ENCODE measurements at regions not wholly inside any gene's neighbourhood (a gene's known extent, or its start where the extent isn't known, plus 50 kb on each side); places are given as distances from the start of the nearest gene placed in this dataset.
"Not testable (repeated sequence)": the region's sequence is repeated elsewhere in the genome, so short reads cannot be mapped to it uniquely, and the experiment has no call there.

GRCh38 chr10:65042496-65042895 lies 1521.3 kb downstream of the REEP3 start:
- DNase-seq (ENCODE audit: low spot score in 2 of 2) = no peak
- Histone ChIP-seq H3K36me3 (no peaks in the 10 kb centered on the region), H3K4me1 (no peaks in the 10 kb centered on the region), H3K27ac (no peak overlapping the region), H3K27me3 (no peaks in the 10 kb centered on the region), H3K4me3 (no peak overlapping the region), H3K9me3 (no peaks in the 10 kb centered on the region)
- TF ChIP-seq, protein P1, sequence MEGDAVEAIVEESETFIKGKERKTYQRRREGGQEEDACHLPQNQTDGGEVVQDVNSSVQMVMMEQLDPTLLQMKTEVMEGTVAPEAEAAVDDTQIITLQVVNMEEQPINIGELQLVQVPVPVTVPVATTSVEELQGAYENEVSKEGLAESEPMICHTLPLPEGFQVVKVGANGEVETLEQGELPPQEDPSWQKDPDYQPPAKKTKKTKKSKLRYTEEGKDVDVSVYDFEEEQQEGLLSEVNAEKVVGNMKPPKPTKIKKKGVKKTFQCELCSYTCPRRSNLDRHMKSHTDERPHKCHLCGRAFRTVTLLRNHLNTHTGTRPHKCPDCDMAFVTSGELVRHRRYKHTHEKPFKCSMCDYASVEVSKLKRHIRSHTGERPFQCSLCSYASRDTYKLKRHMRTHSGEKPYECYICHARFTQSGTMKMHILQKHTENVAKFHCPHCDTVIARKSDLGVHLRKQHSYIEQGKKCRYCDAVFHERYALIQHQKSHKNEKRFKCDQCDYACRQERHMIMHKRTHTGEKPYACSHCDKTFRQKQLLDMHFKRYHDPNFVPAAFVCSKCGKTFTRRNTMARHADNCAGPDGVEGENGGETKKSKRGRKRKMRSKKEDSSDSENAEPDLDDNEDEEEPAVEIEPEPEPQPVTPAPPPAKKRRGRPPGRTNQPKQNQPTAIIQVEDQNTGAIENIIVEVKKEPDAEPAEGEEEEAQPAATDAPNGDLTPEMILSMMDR (IDR thresholded peaks at IDR 0.05) = no peak
- no peak for TF ChIP-seq POLR2AphosphoS5 (IDR thresholded peaks at IDR 0.05)
- TF ChIP-seq POLR2A (IDR thresholded peaks at IDR 0.05) = no peak
- TF ChIP-seq EP300 (IDR thresholded peaks at IDR 0.05) = no peak

DNA sequence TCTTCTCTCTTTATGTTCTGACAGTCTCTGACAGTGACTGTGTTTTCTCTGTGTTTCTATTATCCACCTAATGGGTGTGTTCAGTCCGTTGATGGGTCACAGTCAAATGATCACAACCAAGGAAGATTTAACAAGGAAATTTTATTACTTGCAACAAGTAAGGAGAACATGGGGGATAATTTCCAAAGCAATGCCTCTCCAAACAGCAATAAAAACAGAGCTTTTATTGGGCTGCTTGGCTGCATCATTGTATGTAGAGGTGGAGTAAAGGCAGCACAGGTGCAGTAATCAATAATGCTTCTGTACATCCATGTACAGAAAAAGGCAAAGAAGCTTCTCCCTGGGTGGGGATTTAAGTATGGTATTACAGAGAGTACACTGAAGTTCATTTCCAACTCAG lies 1525.6 kb downstream of the REEP3 start:
- H3K4me1 ChIP-seq = no peaks in the 10 kb centered on the region
- WGBS = 73% methylated on average over 1 of the region's 1 CpG
- no peaks in the 10 kb centered on the region for H3K27me3 ChIP-seq
- TF ChIP-seq POLR2A (IDR thresholded peaks at IDR 0.05) (no peak), EP300 (IDR thresholded peaks at IDR 0.05) (no peak), POLR2AphosphoS5 (IDR thresholded peaks at IDR 0.05) (no peak)
- TF ChIP-seq, protein P1 (IDR thresholded peaks at IDR 0.05) = no peak
- H3K36me3 ChIP-seq = no peaks in the 10 kb centered on the region
- no peaks in the 10 kb centered on the region for H3K9me3 ChIP-seq
- no peak overlapping the region for H3K27ac ChIP-seq
- no peak for DNase-seq (ENCODE audit: low spot score in 2 of 2)
- H3K4me3 ChIP-seq = no peak overlapping the region

DNA sequence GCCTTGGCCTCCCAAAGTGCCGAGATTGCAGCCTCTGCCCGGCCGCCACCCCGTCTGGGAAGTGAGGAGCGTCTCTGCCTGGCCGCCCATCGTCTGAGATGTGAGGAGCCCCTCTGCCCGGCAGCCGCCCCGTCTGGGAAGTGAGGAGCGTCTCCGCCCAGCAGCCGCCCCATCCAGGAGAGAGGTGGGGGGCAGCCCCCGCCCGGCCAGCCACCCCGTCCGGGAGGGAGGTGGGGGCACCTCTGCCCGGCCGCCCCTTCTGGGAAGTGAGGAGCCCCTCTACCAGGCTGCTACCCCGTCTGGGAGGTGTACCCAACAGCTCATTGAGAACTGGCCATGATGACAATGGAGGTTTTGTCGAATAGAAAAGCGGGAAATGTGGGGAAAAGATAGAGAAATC lies 1530.9 kb downstream of the REEP3 start:
- WGBS = 90% methylated on average over 5 of the region's 22 CpGs
- H3K27ac ChIP-seq = not testable (repeated sequence)

GRCh38 chr10:65053397-65053796 lies 1532.2 kb downstream of the REEP3 start:
- H3K9me3 ChIP-seq; H3K4me1 ChIP-seq; H3K36me3 ChIP-seq; DNase-seq (ENCODE audit: low spot score in 2 of 2); H3K27ac ChIP-seq; H3K27me3 ChIP-seq; H3K4me3 ChIP-seq: not testable (repeated sequence)
- WGBS = 90% methylated on average over 18 of the region's 18 CpGs

More for the DNA sequence above, 1530.9 kb downstream of the REEP3 start:
- DNase-seq (ENCODE audit: low spot score in 2 of 2); H3K9me3 ChIP-seq; H3K4me1 ChIP-seq; H3K4me3 ChIP-seq; H3K36me3 ChIP-seq; H3K27me3 ChIP-seq: not testable (repeated sequence)

- DNase-seq (ENCODE audit: low spot score in 2 of 2); H3K4me1 ChIP-seq; H3K36me3 ChIP-seq; H3K4me3 ChIP-seq; H3K27ac ChIP-seq; H3K9me3 ChIP-seq; H3K27me3 ChIP-seq: not testable (repeated sequence)
- WGBS = 91% methylated on average over 23 of the region's 46 CpGs
These were observed 1532.7 kb downstream of the REEP3 start for GRCh38 chr10:65053831-65054351.

GRCh38 chr10:65054701-65055100 lies 1533.5 kb downstream of the REEP3 start:
- not testable (repeated sequence) for DNase-seq (ENCODE audit: low spot score in 2 of 2); H3K4me3 ChIP-seq; H3K9me3 ChIP-seq; H3K36me3 ChIP-seq; H3K4me1 ChIP-seq; H3K27me3 ChIP-seq; H3K27ac ChIP-seq
- WGBS = 94% methylated on average over 12 of the region's 12 CpGs

DNA sequence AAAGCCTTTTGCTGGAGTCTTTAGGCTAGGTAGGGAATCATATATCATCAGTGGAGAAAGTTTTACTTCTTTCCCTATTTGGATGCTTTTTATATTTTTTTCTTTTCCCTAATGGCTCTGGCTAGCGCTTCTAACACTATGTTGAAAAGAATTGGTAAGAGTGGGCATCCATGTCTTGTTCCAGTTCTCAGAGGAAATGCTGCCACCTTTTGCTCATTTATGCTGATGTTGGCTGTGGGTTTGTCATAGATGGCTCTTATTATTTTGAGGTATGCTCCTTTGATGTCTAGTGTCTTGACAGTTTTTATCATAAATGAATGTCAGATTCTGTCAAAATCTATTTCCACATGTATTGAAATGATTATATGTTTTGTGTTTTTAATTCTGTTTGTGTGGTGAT lies 1544.1 kb downstream of the REEP3 start:
- H3K4me3 ChIP-seq = no peak overlapping the region

More for the DNA sequence above, 1544.1 kb downstream of the REEP3 start:
- no peaks in the 10 kb centered on the region for H3K9me3 ChIP-seq
- H3K4me1 ChIP-seq = no peaks in the 10 kb centered on the region
- 79% methylated on average over 1 of the region's 1 CpG for WGBS
- H3K27me3 ChIP-seq = no peaks in the 10 kb centered on the region
- TF ChIP-seq, protein P1 (IDR thresholded peaks at IDR 0.05) = no peak
- TF ChIP-seq EP300 (IDR thresholded peaks at IDR 0.05) (no peak), POLR2A (IDR thresholded peaks at IDR 0.05) (no peak), POLR2AphosphoS5 (IDR thresholded peaks at IDR 0.05) (no peak)
- no peak for DNase-seq (ENCODE audit: low spot score in 2 of 2)
- H3K36me3 ChIP-seq = no peaks in the 10 kb centered on the region
- no peak overlapping the region for H3K27ac ChIP-seq
